22Rv1 (cell line): ENCODE measurements at regions not wholly inside any gene's neighbourhood (a gene's known extent, or its start where the extent isn't known, plus 50 kb on each side); places are given as distances from the start of the nearest gene placed in this dataset.

Experiments used
- H3K27ac ChIP-seq: fragments of 450-650 bp; 2 replicates; pipeline ENCODE4 v1.5.1; 2017
- CTCF ChIP-seq: fragments of 450-650 bp; IDR thresholded peaks from 2 replicates; pipeline ENCODE4 v1.5.1; 2017; ENCODE audit warnings: mild to moderate bottlenecking
- ZFX ChIP-seq: fragments of 450-650 bp; IDR thresholded peaks from 2 replicates; pipeline ENCODE4 v1.6.1; 2017; ENCODE audit warnings: antibody characterized with exemption, borderline replicate concordance

- TF ChIP-seq ZFX (no peak), CTCF (no peak)
Measured at GRCh38 chr2:49288902-49289700, 134.8 kb upstream of the FSHR start.

GRCh38 chr2:49288113-49288705 lies 133.9 kb upstream of the FSHR start:
- TF ChIP-seq CTCF: no peak
- no peak for TF ChIP-seq ZFX
- H3K27ac ChIP-seq: no peak overlapping the region

More at GRCh38 chr2:49288902-49289700, 134.8 kb upstream of the FSHR start:
- H3K27ac ChIP-seq: no peak overlapping the region

GRCh38 chr2:49286726-49287125 lies 132.4 kb upstream of the FSHR start:
- TF ChIP-seq ZFX: no peak
- no peak for TF ChIP-seq CTCF
- H3K27ac ChIP-seq: no peak overlapping the region

GRCh38 chr2:49286045-49286444 lies 131.7 kb upstream of the FSHR start:
- TF ChIP-seq ZFX (no peak), CTCF (no peak)
- no peak overlapping the region for H3K27ac ChIP-seq

GRCh38 chr2:49278561-49278960 lies 124.2 kb upstream of the FSHR start:
- TF ChIP-seq ZFX (no peak), CTCF (no peak)
- H3K27ac ChIP-seq: no peak overlapping the region

- H3K27ac ChIP-seq: no peak overlapping the region
- TF ChIP-seq CTCF (no peak), ZFX (no peak)
Measured at GRCh38 chr2:49278141-49278540, 123.8 kb upstream of the FSHR start.

GRCh38 chr2:49271060-49271606 lies 116.8 kb upstream of the FSHR start:
- TF ChIP-seq ZFX (no peak), CTCF (no peak)

More at GRCh38 chr2:49271060-49271606, 116.8 kb upstream of the FSHR start:
- H3K27ac ChIP-seq: no peak overlapping the region
